HG02588 (cell line): ENCODE measurements at regions not wholly inside any gene's neighbourhood (a gene's known extent, or its start where the extent isn't known, plus 50 kb on each side); places are given as distances from the start of the nearest gene placed in this dataset.

Source experiments
- ATAC-seq: cut with Tn5 transposase; IDR thresholded peaks from one replicate; pipeline ENCODE4 v1.9.1; 2021; ENCODE audit warnings: mild to moderate bottlenecking, moderate library complexity; ENCODE audit not compliant: unreplicated experiment

DNA sequence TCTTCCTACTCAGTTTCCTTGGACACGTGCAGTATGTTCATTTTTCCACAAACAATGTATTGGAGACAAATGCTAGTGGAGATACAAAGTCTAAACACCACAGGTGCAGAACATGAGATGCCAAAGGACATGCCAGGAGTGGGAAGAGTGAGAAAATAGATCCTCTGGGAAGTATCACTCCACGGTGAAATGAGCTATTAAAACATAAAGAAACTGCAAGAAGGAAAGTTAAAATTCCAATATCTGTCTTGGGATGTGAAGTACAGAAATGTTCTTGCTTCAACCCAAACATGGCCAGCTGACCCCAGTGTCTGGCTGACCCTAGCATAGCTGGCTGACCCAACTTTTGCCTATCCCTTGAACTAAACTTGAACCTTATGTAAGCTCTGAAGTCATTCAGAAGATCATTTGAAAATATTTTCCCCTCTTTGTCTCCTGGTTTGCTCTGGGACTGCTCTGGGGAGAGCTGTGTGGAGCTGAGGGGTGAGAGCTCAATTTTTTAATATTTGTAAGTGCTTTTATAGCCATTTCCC, 59.5 kb downstream of the FZD1 start:
- no peak for ATAC-seq

DNA sequence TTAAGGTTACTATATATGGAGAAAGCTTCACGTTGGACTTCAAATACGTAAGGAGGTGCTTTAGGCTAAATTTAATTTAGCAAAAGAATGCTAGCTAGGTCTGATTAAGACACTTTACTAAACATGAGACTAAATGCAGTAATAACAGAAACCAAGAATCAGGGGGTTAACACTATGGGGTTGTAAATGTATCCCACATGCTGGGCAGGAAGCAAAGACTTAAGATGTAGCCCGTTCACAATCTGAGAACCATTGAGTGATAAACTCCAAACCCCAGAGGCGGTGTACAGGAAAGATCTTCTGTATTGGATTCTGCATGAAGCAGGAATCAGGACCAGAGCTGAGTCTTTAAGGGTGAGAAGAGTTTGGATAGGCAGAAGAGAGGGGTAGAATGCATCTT, 60.4 kb downstream of the FZD1 start:
- ATAC-seq: no peak

DNA sequence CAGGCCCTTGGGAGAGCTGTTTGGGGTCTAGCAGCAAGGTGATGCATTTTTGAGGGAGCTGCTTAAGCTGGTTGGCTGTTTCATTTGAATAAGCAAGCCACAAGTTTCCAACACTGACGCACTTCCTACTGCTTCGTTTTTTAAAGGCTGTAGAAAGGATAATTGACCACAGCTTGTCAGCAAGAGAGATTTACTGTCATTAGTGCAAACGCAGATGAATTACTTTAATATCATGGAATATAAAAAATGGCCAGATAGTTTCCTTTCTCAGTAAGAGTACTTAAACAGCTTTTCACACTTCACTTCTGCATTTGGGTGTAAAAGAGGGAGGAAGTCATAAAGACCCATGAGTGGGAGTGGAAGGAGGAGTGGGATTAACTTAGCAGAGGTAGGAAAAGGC, 61.5 kb downstream of the FZD1 start:
- ATAC-seq: no peak

DNA sequence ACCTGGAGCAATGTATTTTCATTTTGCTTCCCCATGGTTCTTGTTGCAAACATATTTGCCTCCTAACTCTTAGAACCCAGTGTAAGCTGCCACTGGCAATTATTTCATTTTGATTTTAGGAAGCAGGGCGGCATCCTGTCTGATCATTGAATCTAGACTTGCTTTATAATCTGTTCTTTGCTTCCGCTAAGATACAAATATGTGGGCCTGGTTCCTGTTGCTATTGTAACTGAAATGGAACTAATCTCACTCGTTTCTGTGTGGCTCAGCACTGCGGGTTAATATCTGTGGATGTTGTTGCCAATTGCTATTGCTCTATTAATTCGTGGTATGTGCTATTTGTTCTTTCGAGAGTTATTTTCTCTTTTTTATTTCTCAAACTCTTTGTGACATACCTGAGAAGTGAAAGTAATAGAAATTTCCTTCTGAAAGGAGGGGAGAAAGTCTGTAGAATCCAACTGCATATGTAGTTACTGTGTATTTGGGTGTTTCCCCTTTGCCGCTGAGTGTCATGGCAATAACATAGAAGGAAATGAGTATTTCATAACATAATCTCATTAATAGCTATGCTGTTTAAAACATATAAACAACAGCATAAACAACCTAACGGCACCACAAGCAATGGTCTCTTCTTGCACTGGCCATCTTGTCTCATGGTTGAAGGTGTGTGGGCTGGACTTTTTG, 62.4 kb downstream of the FZD1 start:
- ATAC-seq: no peak

DNA sequence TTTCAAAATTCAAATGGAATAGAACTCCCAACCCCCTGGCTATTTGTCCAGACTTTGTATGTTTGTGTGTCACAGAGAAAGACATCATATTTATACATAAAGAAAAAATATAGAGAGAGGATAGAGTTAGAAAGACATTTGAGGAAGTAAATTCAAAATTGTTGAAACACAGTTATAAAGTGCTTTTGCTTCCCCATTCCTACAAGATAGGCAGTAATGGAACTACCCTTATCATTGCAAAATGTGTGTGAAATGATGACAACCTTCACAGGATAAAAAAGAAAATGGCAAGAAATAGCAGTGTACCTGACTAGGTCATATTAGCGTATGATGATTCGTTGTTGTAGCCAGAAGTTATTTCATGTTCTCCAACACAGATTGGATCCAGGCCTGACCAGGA, 63.1 kb downstream of the FZD1 start:
- no peak for ATAC-seq

DNA sequence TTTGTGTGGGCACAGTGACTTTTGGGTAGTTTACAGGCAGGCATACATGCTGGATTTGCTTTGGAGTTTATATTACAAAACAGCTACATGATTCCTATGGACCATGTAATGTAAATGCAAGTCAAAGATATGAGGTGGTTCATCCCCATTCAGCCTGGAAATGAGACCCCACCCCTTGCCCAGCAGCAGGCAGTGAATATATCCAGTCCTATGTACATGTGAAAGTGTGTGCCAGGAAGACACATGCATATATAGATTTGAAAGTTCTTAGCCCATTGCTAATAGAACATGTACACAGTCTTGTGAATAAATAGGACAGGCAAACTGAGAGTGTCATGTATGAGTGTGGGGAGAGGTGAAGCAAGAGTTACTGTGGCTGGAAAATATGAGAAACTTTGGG, 65.3 kb downstream of the FZD1 start:
- no peak for ATAC-seq

DNA sequence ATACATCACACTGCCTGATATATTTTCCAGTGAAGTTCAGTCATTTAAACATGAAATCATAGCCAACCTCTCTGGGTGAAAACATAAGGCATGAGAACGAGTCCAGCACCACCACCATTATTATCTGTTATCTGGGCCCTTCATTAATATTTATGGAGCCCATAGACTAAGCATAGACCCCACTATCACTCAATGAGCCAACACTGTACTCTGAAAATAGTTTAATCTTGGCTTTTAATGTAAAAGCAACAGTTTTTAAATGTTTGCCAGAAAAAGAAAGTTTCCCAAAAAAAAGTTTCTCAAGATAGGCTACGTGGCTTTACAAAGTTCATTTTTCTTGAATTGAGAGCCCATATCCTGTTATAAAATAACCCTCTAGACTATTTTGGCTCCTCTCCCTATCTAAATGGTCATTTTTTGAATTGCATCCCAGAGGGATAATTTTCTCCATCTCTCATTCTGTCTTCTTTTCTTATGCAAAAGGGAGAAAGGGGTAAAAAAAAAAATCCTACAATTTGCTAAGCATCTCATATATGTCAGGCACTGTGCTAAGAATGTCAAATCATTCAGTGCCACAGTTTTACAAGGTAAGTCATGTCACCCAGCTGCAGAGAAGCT, 66.1 kb downstream of the FZD1 start:
- no peak for ATAC-seq

DNA sequence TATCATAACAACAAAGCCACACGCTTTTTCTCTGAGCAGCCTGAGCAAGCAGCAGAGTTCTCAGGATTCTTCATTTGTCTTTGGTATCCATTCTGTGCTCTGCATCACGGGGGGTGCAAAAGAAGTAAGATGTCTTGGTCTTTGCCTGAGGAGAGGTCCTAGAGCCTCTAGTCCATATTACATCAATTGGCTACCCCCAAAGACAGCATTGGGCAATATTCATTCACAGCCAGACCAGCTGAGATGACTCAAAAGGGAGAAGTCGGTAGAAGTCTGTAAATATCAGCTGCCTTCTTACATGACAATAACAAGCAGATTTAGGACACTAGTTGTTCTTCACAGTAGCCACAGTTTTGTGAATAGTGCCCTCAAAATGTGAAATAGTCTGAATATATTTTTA, 66.6 kb downstream of the FZD1 start:
- no peak for ATAC-seq

DNA sequence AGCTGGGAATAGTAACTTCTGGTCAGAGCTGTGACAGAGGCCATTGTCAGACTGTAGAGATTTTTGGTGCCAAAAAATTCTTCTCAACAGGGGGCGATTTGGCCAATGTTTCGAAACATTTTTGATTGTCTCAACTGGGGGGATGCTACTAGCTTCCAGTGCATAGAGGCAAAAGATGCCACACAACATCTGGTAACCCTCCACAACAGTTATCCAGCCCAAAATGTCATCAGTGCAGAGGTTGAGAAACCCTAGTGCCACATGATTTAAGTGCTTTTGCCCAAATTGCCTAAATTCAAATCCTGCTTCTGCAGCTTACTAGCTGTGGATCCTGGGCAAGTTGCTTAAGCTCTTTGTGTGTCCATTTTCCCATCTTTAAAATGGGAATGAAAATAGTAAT, 71.9 kb downstream of the FZD1 start:
- no peak for ATAC-seq

DNA sequence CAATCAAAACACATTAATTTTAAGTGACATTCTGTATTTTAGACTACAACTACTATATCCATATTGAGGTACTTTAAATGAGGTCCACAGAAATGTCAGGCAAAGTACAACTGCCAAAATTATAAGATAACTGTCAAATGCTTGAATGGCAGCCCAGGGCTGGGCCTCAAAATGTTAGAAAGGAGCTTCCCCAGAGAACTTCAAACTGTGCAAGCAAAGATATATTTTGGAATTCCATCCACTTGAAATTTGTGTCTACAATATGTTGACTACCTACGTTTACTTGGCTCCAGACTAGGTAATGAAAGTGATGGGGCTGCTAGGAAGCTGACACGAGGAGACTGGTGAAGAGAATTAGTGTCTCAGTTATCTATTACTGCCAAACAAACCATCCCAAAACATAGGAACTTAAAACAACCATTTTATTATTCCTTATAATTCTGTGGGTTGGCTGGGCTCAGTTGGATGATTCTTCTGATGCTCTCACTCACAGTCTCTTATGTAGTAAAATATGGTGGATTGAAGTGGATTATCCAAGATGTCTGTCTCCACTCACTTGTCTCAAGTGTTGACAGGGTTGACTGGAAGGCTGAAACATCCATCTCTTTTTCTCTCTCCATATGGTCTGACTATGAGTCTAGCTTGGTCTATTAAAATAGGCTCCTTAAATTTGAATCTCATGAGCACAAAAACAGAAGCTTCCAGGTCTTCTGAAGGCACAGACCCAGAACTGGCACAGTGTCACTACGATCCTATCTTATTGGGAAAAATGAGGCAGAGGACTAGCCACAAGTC, 74.2 kb downstream of the FZD1 start:
- no peak for ATAC-seq

DNA sequence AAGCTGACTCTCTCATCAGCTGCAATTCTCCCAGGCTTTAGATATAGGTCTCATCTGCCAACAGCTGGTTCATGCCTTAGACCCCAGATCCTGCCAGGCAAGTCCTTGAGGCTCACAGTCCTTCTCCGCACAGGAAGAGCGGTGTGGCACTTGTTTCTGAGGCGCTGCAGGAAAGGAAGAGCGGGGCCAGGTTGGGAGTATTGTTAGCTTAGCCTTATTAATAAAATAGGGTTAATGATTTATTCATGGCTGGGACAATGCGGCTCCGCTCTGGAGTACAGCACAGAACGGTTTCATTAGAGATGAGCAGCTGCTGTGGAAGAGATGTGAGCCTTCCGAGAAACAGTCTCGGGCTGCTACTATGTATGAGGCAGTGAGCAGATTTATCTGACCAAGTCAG, 78.1 kb downstream of the FZD1 start:
- ATAC-seq: no peak

DNA sequence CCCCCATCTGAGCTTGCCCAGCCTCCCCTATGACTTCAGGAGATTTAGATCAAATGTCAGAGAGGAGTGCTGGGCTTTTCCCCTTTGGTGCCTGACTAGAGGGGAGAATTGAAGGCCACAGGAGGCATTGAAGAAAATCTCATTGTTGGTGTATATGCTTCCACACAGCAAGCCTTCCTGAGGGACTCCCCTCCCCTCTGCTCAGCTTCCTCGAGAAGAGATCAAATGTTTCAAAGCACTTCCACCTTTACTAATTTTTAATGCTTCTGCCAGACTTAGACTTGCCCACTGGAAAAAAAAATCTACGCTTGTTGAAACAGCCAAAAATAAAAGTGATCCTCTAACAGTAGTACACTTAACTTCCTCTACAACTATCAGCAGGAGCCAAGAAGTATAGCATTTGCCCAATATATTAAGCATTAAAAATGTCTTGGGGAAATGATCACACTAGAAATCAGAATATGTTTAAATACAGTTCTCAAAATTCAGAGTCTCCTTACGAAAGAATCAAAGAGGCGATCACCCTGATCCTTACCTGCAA, 79.3 kb downstream of the FZD1 start:
- ATAC-seq: no peak

DNA sequence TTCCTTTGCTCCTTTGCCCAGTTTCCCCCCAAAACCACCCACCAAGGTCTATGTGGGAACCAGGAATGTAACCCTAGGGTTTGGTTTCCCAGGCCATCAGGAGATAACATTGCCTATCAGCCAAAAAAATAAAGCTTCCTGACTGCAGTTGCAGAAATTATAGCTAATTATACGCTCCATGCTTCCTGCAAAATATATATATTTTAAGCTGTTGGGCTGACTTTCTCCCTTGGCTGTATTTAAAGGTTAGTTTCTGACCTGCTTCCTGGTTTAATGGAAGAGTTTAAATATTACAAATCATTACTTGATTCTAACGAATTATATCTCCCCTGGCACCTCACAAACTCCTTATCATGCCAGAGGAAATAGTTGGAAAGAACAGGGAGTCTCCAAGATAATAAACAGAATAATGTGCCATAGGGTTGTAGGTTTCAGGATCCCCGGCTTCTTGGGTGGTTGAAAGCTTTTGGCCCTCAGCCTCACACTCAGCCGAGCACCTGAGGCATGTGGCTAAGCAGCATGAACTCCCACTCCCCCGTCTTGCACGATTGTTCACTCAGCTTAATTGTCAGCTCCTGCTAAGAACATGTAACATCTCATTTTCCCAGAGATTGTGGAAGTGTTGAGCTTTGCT, 79.9 kb downstream of the FZD1 start:
- no peak for ATAC-seq

DNA sequence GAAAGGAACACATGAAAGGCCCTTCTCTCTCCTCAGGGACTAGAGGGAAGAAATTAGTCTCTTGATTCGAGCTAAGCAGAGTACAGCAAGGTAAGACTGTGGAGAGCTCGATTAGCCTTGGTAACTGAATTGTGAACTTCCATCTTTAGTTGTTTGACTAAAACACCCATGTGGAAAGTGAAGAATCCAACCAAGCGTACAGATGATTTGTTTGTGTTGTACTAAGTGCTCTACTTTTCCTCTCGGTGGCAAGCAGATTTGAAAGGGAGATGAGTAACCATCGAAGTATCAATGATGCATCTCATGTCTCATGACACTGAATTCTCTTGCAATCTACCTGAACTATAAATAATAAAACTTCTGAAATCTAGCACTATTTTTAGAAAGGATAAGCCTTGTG, 80.7 kb downstream of the FZD1 start:
- ATAC-seq: peak; percentile 75

DNA sequence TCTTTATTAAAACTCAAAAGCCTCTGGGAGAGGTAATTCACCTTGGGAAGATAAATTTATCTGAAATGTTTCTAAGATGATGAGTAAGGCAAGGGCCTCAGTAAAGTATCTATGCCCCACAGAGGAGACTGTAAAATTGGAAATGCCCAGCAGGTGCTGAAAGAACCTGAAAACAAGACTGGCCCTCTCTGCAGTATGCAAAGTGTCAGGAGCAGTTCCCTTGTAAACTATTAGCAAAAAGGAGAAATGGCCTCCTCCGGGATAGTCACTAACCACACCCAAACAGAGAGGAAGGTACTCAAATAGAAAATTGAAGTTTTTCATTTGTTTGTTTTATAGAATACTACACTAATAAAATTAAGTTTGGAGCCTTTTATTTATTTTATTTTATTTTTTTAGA, 81.2 kb downstream of the FZD1 start:
- peak; percentile 86 for ATAC-seq

DNA sequence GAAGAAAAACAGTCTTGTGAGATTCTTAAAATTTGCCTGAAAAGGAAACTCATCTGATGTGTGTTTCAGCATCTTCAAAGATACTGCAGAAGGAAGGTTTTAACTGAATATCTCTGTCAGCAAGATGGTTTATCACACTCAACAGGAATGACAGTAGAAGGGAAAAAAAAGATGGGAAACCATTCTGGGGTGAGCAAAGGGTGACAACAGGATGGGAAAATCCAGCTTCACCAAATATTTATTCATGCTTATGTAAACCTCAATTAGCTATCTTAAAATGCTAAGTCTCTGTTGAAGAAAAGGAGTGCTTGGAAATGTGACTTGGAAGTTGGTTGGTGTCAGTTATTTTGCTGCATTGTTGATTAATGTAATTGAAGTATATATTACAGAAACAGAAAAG, 82.2 kb downstream of the FZD1 start:
- no peak for ATAC-seq

DNA sequence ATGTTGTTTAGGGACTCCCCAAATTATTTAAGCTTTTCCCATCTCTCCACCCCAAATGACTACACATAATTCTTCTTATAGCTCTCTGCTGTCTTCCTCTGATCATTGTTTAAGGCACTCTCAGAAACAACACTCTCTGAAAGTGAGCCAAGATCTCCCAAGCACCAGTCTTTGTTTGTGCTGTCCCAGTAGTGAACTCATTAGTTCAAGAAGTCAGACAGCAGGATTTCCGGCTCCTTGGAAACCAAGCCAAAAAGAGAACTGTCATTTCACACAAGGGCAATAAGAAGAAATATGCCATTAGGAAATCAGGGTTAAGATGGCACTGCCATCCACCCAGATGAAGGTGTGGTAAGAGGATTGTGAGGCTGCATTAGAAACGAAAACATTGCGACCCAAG, 83.1 kb downstream of the FZD1 start:
- ATAC-seq: no peak

DNA sequence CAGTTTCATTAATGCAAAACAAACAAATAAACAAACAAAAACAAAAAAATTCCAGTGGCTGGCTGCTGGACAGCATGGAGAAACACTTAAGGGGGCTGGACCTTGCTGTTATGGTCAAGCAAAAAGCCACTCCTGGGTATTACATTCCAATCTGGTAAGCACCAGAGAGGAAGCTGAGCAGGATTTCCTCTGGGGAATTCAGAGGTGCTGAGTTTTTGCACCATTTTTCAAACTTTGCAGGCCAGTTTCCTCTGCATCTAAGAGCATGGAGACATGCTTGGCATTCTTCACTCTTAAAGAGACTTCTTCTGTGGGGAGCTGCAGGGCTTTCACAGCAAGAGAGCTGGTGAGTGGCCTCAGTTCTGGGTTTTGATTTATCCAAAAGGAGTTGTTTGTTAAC, 84.5 kb downstream of the FZD1 start:
- no peak for ATAC-seq

DNA sequence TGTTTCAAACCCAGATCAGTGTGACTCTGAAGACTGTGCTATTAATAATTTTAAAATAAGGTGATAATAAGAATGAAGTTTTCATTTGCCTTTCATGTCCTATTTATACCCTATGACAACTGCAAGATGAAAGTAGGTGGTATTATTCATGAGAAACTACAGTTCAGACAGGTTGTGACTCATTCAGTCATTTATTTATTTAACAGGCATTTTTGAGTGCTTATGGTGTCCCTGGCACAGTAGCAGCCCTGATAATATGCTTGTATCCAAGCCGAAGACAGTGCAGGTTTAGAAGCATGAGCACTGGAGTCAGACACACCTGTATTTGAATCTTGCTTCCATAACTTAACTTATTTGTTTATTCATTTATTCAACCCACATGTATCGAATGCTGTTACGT, 87.1 kb downstream of the FZD1 start:
- ATAC-seq: no peak

DNA sequence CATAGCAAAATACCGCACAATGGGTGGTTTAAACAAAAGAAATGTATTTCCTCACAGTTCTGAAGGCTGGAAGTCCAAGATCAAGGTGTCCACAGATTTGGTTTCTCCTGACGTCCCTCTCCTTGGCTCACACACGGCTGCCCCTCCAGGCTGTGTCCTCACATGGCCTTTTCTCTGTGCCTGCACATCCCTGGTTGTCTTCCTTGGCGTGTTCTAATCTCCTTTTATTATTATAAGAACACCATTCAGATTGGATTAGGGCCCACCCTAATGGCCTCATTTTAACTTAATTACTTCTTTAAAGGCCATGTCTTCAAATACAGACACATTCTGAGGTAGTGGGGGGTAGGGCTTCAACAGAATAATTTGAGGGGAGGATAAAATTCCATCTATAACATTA, 87.9 kb downstream of the FZD1 start:
- ATAC-seq: no peak

DNA sequence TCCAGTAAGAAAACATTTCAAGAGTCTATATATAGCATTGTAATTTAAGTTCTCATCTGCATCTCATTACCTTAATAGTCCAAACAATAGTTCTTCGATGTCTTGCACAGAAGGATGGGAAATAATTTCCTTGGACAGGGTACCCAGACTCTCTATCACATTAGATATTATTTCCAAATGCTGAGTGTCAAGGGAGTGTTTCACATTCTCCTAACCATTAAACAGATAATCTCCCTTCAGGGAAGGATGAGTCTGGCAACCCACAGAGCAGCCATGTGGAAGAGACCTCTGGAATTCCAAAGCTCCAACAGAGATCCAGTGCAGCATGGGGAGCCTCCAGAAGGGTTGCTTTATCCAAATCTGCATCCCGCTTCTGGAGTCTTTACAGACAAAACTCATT, 89.6 kb downstream of the FZD1 start:
- no peak for ATAC-seq
